Stomach (tissue), 8 donors: ENCODE measurements at regions not wholly inside any gene's neighbourhood (a gene's known extent, or its start where the extent isn't known, plus 50 kb on each side); places are given as distances from the start of the nearest gene placed in this dataset.

Experiments
- DNase-seq, 2 donors: peaks; one replicate each; pipeline versions ENCODE4 v3.0.0 to v3.0.0-alpha.2; 2013 to 2019
- H3K27ac ChIP-seq, 5 donors: fragments of 200-600 bp in 4 of 5; sonication (generic) in 4 of 5; one replicate each; pipeline ENCODE4 v1.5.1; 2013 to 2019; ENCODE audit warnings: mild to moderate bottlenecking in 1 of 5, moderate library complexity in 1 of 5
- H3K27me3 ChIP-seq, 3 donors: fragments of 200-600 bp; sonication (generic); one replicate each; pipeline ENCODE4 v1.5.1; 2017 to 2019; ENCODE audit warnings: mixed run types in 1 of 3
- H3K36me3 ChIP-seq, 4 donors: fragments of 200-600 bp; sonication (generic); 1 replicate in 3 of 4; 2 replicates in 1 of 4; pipeline ENCODE4 v1.5.1; 2016 to 2019
- H3K4me1 ChIP-seq, 4 donors: fragments of 200-600 bp; sonication (generic); one replicate each; pipeline ENCODE4 v1.5.1; 2016 to 2019
- H3K4me3 ChIP-seq, 4 donors: fragments of 200-600 bp; sonication (generic) in 3 of 4; one replicate each; pipeline ENCODE4 v1.5.1; 2016 to 2019; ENCODE audit warnings: mild to moderate bottlenecking in 1 of 4
- H3K9me3 ChIP-seq, 4 donors: fragments of 200-600 bp; sonication (generic); one replicate each; pipeline ENCODE4 v1.5.1; 2016 to 2019
- EP300 ChIP-seq: sonication (generic); formaldehyde crosslinking; IDR thresholded peaks from one replicate; pipeline ENCODE4 v1.6.1; 2017; ENCODE audit warnings: antibody characterized with exemption
- POLR2A ChIP-seq, 4 donors: fragments of 450-650 bp; IDR thresholded peaks; one replicate each; pipeline ENCODE4 v1.6.1; 2016; ENCODE audit warnings: antibody characterized with exemption in 4 of 4, control low read depth in 2 of 4, mild to moderate bottlenecking in 1 of 4, moderate library complexity in 1 of 4
- POLR2AphosphoS5 ChIP-seq, 3 donors: sonication (generic); formaldehyde crosslinking; IDR thresholded peaks; one replicate each; pipeline ENCODE4 v1.6.1; 2016; ENCODE audit warnings: antibody characterized with exemption in 3 of 3
- WGBS, 5 donors: extraction: QIAGEN DNeasy Blood & Tissue Kit in 3 of 5; methylation state at CpG; one replicate each; pipeline versions ENCODE4 v1.1.5 to v1.1.7; 2013 to 2018; 5-methylcytosine and 5-hydroxymethylcytosine counted together
- intact Hi-C: fragments of 100-400 bp; cut with DNase I; formaldehyde crosslinking; loops from one replicate; pipeline ENCODE4 v1.15.1; 2023; ENCODE audit warnings: low total_unique reads
- TF ChIP-seq, protein P1 (sequence below), 7 experiments: fragments of 450-650 bp in 4 of 7; fragments of 200-600 bp in 3 of 7; sonication (generic) in 3 of 7; IDR thresholded peaks; one replicate each; pipeline ENCODE4 v1.5.1; 2016 to 2019; ENCODE audit warnings: antibody characterized with exemption in 7 of 7, control low read depth in 2 of 7, mild to moderate bottlenecking in 1 of 7
- donor health status: healthy with polysubstance abuse.
- donor health status: Bipolar disorder and iron deficiency.
- donor health status: healthy.

DNA sequence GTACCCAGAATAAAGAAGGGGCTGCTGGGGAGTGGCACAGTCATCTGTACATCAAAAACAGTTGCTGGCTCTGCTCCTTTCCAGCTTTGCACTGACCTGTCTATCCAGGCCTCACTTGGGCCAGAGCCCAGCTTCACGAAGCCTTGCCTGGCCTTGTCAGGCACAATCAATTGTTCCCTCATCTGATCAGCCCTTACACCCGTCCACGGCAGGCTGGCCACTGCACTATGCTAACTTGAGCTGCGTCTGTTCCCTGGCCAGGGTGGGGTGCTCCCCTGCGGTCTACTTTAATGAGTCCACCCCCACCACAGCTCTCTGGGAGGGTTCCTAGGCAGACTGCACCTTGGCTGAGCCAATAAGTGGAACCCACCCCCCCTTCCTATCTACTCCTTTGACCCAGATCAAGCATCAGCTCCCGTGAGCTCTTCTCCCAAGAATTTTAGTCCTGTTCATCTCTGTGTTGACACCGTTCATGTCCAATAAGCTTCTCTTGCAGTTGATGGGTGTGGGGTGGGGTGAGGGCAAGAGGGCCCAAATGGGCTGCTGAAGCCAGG lies 74.3 kb upstream of the MLN start:
- H3K36me3 ChIP-seq, result no peaks in the 10 kb centered on the region
- WGBS, 5 donors, result 69 to 78% (median 73%) methylated on average over 7 of the region's 7 CpGs
- H3K4me3 ChIP-seq, result no peak overlapping the region
- H3K27ac ChIP-seq, result no peak overlapping the region
- no peak for DNase-seq
- peaks cover 0 to 22% (median 0%) of the 10 kb centered on the region in 3 donors for H3K27me3 ChIP-seq
- intact Hi-C loops, result no loop called here
- peaks cover 0 to 9% (median 2%) of the 10 kb centered on the region in 4 donors for H3K4me1 ChIP-seq
- no peaks in the 10 kb centered on the region for H3K9me3 ChIP-seq
- TF ChIP-seq POLR2AphosphoS5 (IDR thresholded peaks at IDR 0.05) (no peak), EP300 (no peak), POLR2A (IDR thresholded peaks at IDR 0.05) (no peak)
- TF ChIP-seq, protein P1, sequence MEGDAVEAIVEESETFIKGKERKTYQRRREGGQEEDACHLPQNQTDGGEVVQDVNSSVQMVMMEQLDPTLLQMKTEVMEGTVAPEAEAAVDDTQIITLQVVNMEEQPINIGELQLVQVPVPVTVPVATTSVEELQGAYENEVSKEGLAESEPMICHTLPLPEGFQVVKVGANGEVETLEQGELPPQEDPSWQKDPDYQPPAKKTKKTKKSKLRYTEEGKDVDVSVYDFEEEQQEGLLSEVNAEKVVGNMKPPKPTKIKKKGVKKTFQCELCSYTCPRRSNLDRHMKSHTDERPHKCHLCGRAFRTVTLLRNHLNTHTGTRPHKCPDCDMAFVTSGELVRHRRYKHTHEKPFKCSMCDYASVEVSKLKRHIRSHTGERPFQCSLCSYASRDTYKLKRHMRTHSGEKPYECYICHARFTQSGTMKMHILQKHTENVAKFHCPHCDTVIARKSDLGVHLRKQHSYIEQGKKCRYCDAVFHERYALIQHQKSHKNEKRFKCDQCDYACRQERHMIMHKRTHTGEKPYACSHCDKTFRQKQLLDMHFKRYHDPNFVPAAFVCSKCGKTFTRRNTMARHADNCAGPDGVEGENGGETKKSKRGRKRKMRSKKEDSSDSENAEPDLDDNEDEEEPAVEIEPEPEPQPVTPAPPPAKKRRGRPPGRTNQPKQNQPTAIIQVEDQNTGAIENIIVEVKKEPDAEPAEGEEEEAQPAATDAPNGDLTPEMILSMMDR (IDR thresholded peaks at IDR 0.05), result no peak

DNA sequence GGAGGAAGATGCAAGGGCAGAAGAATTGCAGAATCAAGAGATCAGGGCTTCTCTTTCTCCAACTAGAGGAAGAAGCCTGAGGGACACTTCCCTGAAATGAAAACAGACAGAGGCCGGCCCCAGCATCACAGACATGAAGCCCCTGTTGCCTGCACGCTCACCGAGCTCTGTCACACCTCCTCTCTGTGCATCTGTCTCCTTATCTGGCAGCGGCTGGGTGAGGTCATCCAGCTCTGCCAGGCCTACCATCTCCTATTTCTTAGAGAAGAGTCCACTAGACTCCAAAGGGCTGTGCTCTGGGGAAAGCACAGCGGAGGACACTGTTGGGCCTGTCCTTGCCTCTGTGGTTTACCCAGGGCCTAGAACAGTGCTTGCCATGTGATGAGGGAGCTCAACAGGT lies 71.9 kb upstream of the MLN start:
- peaks cover 0 to 42% (median 0%) of the 10 kb centered on the region in 3 donors for H3K27me3 ChIP-seq
- intact Hi-C loops, result no loop called here
- 78 to 94% (median 81%) methylated on average over 5 of the region's 5 CpGs for WGBS, 5 donors
- H3K9me3 ChIP-seq, result no peaks in the 10 kb centered on the region
- H3K36me3 ChIP-seq, result no peaks in the 10 kb centered on the region
- DNase-seq, result no peak
- no peak overlapping the region for H3K4me3 ChIP-seq
- TF ChIP-seq, protein P1 (IDR thresholded peaks at IDR 0.05), result no peak
- TF ChIP-seq POLR2AphosphoS5 (IDR thresholded peaks at IDR 0.05), result no peak
- H3K4me1 ChIP-seq, result no peaks in the 10 kb centered on the region
- no peak overlapping the region for H3K27ac ChIP-seq

DNA sequence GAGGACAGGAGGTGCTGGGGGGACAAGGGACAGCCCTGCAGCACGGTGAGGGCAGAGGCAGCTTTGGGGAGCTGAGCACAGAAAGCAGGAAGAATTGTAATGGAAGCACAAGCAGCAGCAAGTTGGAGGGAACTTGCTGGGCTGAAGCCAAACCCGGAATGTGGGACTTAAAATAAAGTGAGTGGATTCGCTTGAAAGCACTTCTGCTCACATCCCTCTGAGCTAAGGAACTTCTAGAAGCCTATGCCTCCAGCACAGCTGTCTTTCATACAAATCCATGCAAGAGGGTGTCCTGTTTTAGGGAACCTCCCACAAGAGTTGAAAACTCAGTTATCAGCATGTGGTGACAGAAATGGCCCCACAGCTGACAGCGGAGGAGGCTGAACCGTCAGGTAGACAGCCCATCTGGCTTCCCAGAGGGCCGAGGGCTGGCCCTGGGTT lies 71.4 kb upstream of the MLN start:
- peak in 1 of 2 donors; percentile 50 for DNase-seq
- H3K27ac ChIP-seq, result no peak overlapping the region
- no peaks in the 10 kb centered on the region for H3K9me3 ChIP-seq
- no peak overlapping the region for H3K4me3 ChIP-seq
- no peaks in the 10 kb centered on the region for H3K4me1 ChIP-seq
- intact Hi-C loops, result no loop called here
- no peaks in the 10 kb centered on the region for H3K36me3 ChIP-seq
- peaks cover 0 to 48% (median 4%) of the 10 kb centered on the region in 3 donors for H3K27me3 ChIP-seq
- 51 to 60% (median 59%) methylated on average over 5 to 6 of the region's 6 CpGs for WGBS, 5 donors
- TF ChIP-seq, protein P1 (IDR thresholded peaks at IDR 0.05), result no peak
- no peak for TF ChIP-seq EP300
- no peak for TF ChIP-seq POLR2A (IDR thresholded peaks at IDR 0.05)
- TF ChIP-seq POLR2AphosphoS5 (IDR thresholded peaks at IDR 0.05), result no peak

DNA sequence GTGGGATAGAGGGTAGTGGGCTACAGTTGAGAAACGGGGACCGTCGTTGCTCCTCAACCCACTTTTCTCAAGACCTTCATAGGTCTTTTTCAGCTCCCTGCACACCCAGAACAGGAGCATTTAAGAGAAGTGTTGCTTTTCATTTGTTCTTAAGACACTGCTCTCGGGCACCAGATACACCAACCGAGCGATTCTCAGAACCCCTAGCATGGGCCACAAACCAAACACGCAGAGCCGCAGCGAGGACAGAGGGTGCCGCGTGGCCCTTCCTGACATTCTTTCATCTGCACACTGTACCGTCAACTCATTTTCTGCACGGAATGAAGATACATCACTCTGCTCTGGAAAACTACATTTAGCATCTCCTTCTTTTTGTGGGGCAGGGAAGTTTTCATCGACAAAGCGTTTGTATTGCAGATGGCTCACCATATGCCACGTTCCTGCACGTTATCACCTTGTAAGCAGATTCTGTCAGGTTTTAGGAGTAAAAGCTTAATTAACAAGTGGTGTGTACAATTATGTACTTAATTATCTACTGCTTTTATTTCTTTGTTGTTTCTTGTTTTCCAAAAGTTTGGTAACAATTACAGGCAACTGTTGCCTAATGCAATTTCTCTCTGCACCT lies 70.4 kb upstream of the MLN start:
- intact Hi-C loops, result no loop called here
- no peaks in the 10 kb centered on the region for H3K4me1 ChIP-seq

More for the DNA sequence above, 70.4 kb upstream of the MLN start:
- DNase-seq, result no peak
- H3K9me3 ChIP-seq, result no peaks in the 10 kb centered on the region
- peaks cover 0 to 54% (median 6%) of the 10 kb centered on the region in 3 donors for H3K27me3 ChIP-seq
- TF ChIP-seq POLR2AphosphoS5 (IDR thresholded peaks at IDR 0.05) (no peak), EP300 (no peak), POLR2A (IDR thresholded peaks at IDR 0.05) (no peak)
- TF ChIP-seq, protein P1 (IDR thresholded peaks at IDR 0.05), result no peak
- no peaks in the 10 kb centered on the region for H3K36me3 ChIP-seq
- no peak overlapping the region for H3K27ac ChIP-seq
- WGBS, 5 donors, result 88 to 92% (median 90%) methylated on average over 17 of the region's 17 CpGs
- H3K4me3 ChIP-seq, result no peak overlapping the region
